Breast epithelium (tissue), 3 donors: ENCODE measurements at regions not wholly inside any gene's neighbourhood (a gene's known extent, or its start where the extent isn't known, plus 50 kb on each side); places are given as distances from the start of the nearest gene placed in this dataset.

ENCODE experiments used
- POLR2A ChIP-seq: fragments of 450-650 bp; IDR thresholded peaks from one replicate; pipeline ENCODE4 v1.6.1; 2016; ENCODE audit warnings: antibody characterized with exemption, mild to moderate bottlenecking, moderate library complexity
- TF ChIP-seq, protein P1 (sequence below), 3 donors: fragments of 450-650 bp; IDR thresholded peaks; one replicate each; pipeline ENCODE4 v1.5.1; 2016 to 2017; ENCODE audit warnings: antibody characterized with exemption in 3 of 3, mild to moderate bottlenecking in 3 of 3, moderate library complexity in 3 of 3

DNA sequence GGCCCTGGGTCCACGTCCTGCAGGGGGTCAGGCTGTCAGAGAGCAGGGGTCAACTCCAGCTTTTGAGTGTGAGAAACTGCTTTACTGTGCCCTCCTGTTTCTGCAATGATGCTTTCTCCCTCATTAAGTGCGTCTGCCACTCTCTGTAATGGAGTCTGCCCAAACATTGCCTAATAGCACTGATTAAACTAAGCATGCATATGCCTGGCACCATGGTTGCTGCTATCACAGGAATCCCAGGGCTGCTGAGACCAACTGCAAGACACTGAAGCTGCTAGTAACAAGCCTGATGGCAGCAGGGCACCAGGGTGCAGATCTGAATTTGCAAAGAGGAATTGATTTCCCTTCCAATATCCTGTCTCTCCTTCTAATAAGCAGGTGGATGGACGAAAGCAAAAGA is 125.3 kb downstream of the SLC24A2 start:
- TF ChIP-seq, protein P1, sequence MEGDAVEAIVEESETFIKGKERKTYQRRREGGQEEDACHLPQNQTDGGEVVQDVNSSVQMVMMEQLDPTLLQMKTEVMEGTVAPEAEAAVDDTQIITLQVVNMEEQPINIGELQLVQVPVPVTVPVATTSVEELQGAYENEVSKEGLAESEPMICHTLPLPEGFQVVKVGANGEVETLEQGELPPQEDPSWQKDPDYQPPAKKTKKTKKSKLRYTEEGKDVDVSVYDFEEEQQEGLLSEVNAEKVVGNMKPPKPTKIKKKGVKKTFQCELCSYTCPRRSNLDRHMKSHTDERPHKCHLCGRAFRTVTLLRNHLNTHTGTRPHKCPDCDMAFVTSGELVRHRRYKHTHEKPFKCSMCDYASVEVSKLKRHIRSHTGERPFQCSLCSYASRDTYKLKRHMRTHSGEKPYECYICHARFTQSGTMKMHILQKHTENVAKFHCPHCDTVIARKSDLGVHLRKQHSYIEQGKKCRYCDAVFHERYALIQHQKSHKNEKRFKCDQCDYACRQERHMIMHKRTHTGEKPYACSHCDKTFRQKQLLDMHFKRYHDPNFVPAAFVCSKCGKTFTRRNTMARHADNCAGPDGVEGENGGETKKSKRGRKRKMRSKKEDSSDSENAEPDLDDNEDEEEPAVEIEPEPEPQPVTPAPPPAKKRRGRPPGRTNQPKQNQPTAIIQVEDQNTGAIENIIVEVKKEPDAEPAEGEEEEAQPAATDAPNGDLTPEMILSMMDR (IDR thresholded peaks at IDR 0.05), result no peak
- no peak for TF ChIP-seq POLR2A
